ENCODE measurements at regions not wholly inside any gene's neighbourhood (a gene's known extent, or its start where the extent isn't known, plus 50 kb on each side); places are given as distances from the start of the nearest gene placed in this dataset.
"Not testable (repeated sequence)": the region's sequence is repeated elsewhere in the genome, so short reads cannot be mapped to it uniquely, and the experiment has no call there.

- no peak overlapping the region for H3K4me3 ChIP-seq (ENCODE audit: low read depth, low read length)
- TF ChIP-seq CTCF (IDR thresholded peaks at IDR 0.05; ENCODE audit: insufficient read depth, low read depth, low read length, missing control alignments): no peak
- no peak for DNase-seq (ENCODE audit: low read depth)
Observed at GRCh38 chr15:58321034-58321433, 110.8 kb upstream of the LIPC start.

- DNase-seq (ENCODE audit: low read depth): no peak
- no peak for TF ChIP-seq CTCF (IDR thresholded peaks at IDR 0.05; ENCODE audit: insufficient read depth, low read depth, low read length, missing control alignments)
- no peak overlapping the region for H3K4me3 ChIP-seq (ENCODE audit: low read depth, low read length)
Observed at GRCh38 chr15:58322253-58322652, 109.5 kb upstream of the LIPC start.

GRCh38 chr15:58323321-58323720 is 108.5 kb upstream of the LIPC start:
- not testable (repeated sequence) for H3K4me3 ChIP-seq (ENCODE audit: low read depth, low read length); DNase-seq (ENCODE audit: low read depth)

- no peak for TF ChIP-seq CTCF (IDR thresholded peaks at IDR 0.05; ENCODE audit: insufficient read depth, low read depth, low read length, missing control alignments)
- no peak overlapping the region for H3K4me3 ChIP-seq (ENCODE audit: low read depth, low read length)
- no peak for DNase-seq (ENCODE audit: low read depth)
Observed at GRCh38 chr15:58324533-58324932, 107.3 kb upstream of the LIPC start.

GRCh38 chr15:58327958-58328357 is 103.8 kb upstream of the LIPC start:
- H3K4me3 ChIP-seq (ENCODE audit: low read depth, low read length): no peak overlapping the region
- DNase-seq (ENCODE audit: low read depth): no peak
- TF ChIP-seq CTCF (IDR thresholded peaks at IDR 0.05; ENCODE audit: insufficient read depth, low read depth, low read length, missing control alignments): no peak

- no peak for DNase-seq (ENCODE audit: low read depth)
- TF ChIP-seq CTCF (IDR thresholded peaks at IDR 0.05; ENCODE audit: insufficient read depth, low read depth, low read length, missing control alignments): no peak
- no peak overlapping the region for H3K4me3 ChIP-seq (ENCODE audit: low read depth, low read length)
Observed at GRCh38 chr15:58329211-58329610, 102.6 kb upstream of the LIPC start.

GRCh38 chr15:58329781-58330671 is 101.8 kb upstream of the LIPC start:
- no peak overlapping the region for H3K4me3 ChIP-seq (ENCODE audit: low read depth, low read length)
- TF ChIP-seq CTCF (IDR thresholded peaks at IDR 0.05; ENCODE audit: insufficient read depth, low read depth, low read length, missing control alignments): no peak
- no peak for DNase-seq (ENCODE audit: low read depth)
